RWPE1 (cell line): ENCODE measurements at regions not wholly inside any gene's neighbourhood (a gene's known extent, or its start where the extent isn't known, plus 50 kb on each side); places are given as distances from the start of the nearest gene placed in this dataset.

ENCODE experiments used
- CTCF ChIA-PET: fragments of 350-600 bp; sonication (Branson Sonifier 250); formaldehyde crosslinking; extraction: SDS; loops from one replicate; lab custom pipeline; 2021; lab: Yijun Ruan, JAX
- POLR2A ChIA-PET: fragments of 400-600 bp; formaldehyde crosslinking; extraction: SDS; loops from one replicate; lab custom pipeline; 2020; ENCODE audit warnings: antibody characterized with exemption; ENCODE audit not compliant: low non-redundant PET; lab: Yijun Ruan, JAX
- DNase-seq: peaks from one replicate; pipeline ENCODE4 v3.0.0; 2012; ENCODE audit warnings: low spot score
- H3K27ac ChIP-seq: fragments of 450-650 bp; 2 replicates; pipeline ENCODE4 v1.5.1; 2017
- CTCF ChIP-seq: fragments of 450-650 bp; conservative IDR thresholded peaks from 2 replicates; pipeline ENCODE4 v1.5.1; 2017; ENCODE audit warnings: low read depth, mild to moderate bottlenecking

- ChIA-PET CTCF (no interaction called here), POLR2A (no interaction called here)
- no peak for TF ChIP-seq CTCF
- H3K27ac ChIP-seq: no peak overlapping the region
- DNase-seq: no peak
These were observed 362.0 kb downstream of the ZNF521 start for GRCh38 chr18:24989760-24990593.

- CTCF ChIA-PET: no interaction called here
These were observed 361.3 kb downstream of the ZNF521 start for GRCh38 chr18:24990671-24991134.

GRCh38 chr18:24991141-24992060, 360.6 kb downstream of the ZNF521 start:
- DNase-seq: no peak
- no peak overlapping the region for H3K27ac ChIP-seq
- POLR2A ChIA-PET: no interaction called here
- CTCF ChIA-PET: no interaction called here
- no peak for TF ChIP-seq CTCF

More at GRCh38 chr18:24990671-24991134, 361.3 kb downstream of the ZNF521 start:
- H3K27ac ChIP-seq: no peak overlapping the region
- no peak for TF ChIP-seq CTCF
- POLR2A ChIA-PET: no interaction called here
- no peak for DNase-seq

- H3K27ac ChIP-seq: no peak overlapping the region
- POLR2A ChIA-PET: no interaction called here
- DNase-seq: no peak
- TF ChIP-seq CTCF: no peak
- CTCF ChIA-PET: no interaction called here
These were observed 359.5 kb downstream of the ZNF521 start for GRCh38 chr18:24992491-24992890.

- no peak for TF ChIP-seq CTCF
- CTCF ChIA-PET: interaction anchor here (1.0 kb wide), 1 partner anchor 73 kb away, joined by 3 read pairs; no protein-coding TSS in a partner anchor
- POLR2A ChIA-PET: no interaction called here
- DNase-seq: no peak
- H3K27ac ChIP-seq: no peak overlapping the region
These were observed 358.3 kb downstream of the ZNF521 start for GRCh38 chr18:24993628-24994027.

- H3K27ac ChIP-seq: no peak overlapping the region
- POLR2A ChIA-PET: no interaction called here
- CTCF ChIA-PET: no interaction called here
- TF ChIP-seq CTCF: no peak
- no peak for DNase-seq
These were observed 356.9 kb downstream of the ZNF521 start for GRCh38 chr18:24995056-24995455.
